ENCODE measurements at regions not wholly inside any gene's neighbourhood (a gene's known extent, or its start where the extent isn't known, plus 50 kb on each side); places are given as distances from the start of the nearest gene placed in this dataset.
"Not testable (repeated sequence)": the region's sequence is repeated elsewhere in the genome, so short reads cannot be mapped to it uniquely, and the experiment has no call there.

DNA sequence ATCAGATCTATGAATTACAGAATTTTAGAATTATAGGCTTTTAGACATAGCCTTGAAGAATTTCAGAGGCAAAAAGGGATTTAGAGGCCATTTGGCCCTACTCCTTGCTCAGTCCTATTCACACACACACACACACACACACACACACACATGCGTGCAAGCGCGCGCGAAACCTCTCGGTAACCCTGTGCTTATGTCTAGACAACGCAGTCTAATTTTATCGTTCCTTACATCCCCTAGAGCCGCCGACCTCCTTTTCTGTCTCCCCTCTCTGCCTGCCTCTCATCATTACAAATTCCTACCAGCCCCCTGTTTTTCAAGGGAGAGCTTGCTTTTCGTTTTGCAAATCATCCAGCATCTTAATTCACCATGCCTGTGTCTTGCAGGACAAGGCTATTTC is 252.1 kb downstream of the FOXD2 start:
- peaks cover 0 to 32% of the 10 kb centered on the region in 2 experiments for H3K27me3 ChIP-seq (replicated peaks in 1 of 2; ENCODE audit: control insufficient read depth in 2 of 2, extremely low read depth in 1 of 2, insufficient read depth in 2 of 2, low read length in 1 of 2)
- H3K4me3 Mint-ChIP-seq: no peak overlapping the region
- no peak overlapping the region for H3K27ac ChIP-seq (ENCODE audit: low read length)
- H3K36me3 Mint-ChIP-seq: no peaks in the 10 kb centered on the region
- no peak overlapping the region for H3K27ac Mint-ChIP-seq
- no peak overlapping the region for H3K4me3 ChIP-seq (ENCODE audit: control insufficient read depth in 1 of 2, extremely low read depth in 1 of 2, low read length in 1 of 2)
- CTCF ChIA-PET: no interaction called here
- POLR2A ChIA-PET: no interaction called here
- H3K36me3 ChIP-seq (ENCODE audit: control insufficient read depth in 2 of 2, extremely low read depth in 1 of 2, insufficient read depth in 1 of 2, low read length in 1 of 2): no peaks in the 10 kb centered on the region
- H3K4me1 Mint-ChIP-seq: no peaks in the 10 kb centered on the region
- H3K27me3 Mint-ChIP-seq: peaks cover 12 to 18% of the 10 kb centered on the region in 2 donors
- WGBS (ENCODE audit: insufficient coverage): 83% methylated on average over 8 of the region's 11 CpGs
- H3K4me1 ChIP-seq (ENCODE audit: control insufficient read depth in 1 of 2, extremely low read depth in 1 of 2, insufficient read depth in 2 of 2, low read length in 2 of 2): no peaks in the 10 kb centered on the region
- no peaks in the 10 kb centered on the region for H3K9me3 Mint-ChIP-seq
- DNase-seq (peak in 1 of 35 experiments; percentile 16), ATAC-seq (replicated peaks in 1 of 4) (no peak)
- H3K9me3 ChIP-seq: no peaks in the 10 kb centered on the region

- Mint-ChIP-seq H3K4me3 (no peak overlapping the region), H3K4me1 (no peaks in the 10 kb centered on the region), H3K9me3 (no peaks in the 10 kb centered on the region), H3K27me3 (peaks cover 12 to 18% of the 10 kb centered on the region in 2 donors), H3K36me3 (no peaks in the 10 kb centered on the region), H3K27ac (no peak overlapping the region)
- ChIA-PET CTCF (no interaction called here), POLR2A (no interaction called here)
- Histone ChIP-seq H3K27ac (ENCODE audit: low read length) (no peak overlapping the region), H3K4me3 (ENCODE audit: control insufficient read depth in 1 of 2, extremely low read depth in 1 of 2, low read length in 1 of 2) (no peak overlapping the region), H3K9me3 (no peaks in the 10 kb centered on the region), H3K4me1 (ENCODE audit: control insufficient read depth in 1 of 2, extremely low read depth in 1 of 2, insufficient read depth in 2 of 2, low read length in 2 of 2) (no peaks in the 10 kb centered on the region), H3K36me3 (ENCODE audit: control insufficient read depth in 2 of 2, extremely low read depth in 1 of 2, insufficient read depth in 1 of 2, low read length in 1 of 2) (no peaks in the 10 kb centered on the region), H3K27me3 (replicated peaks in 1 of 2; ENCODE audit: control insufficient read depth in 2 of 2, extremely low read depth in 1 of 2, insufficient read depth in 2 of 2, low read length in 1 of 2) (peaks cover 0 to 32% of the 10 kb centered on the region in 2 experiments)
- ATAC-seq (replicated peaks in 1 of 4) (no peak), DNase-seq (peak in 1 of 35 experiments; percentile 18)
- WGBS (ENCODE audit: insufficient coverage): 100% methylated on average over 5 of the region's 15 CpGs
Measured at GRCh38 chr1:47690341-47691250, 252.8 kb downstream of the FOXD2 start.

GRCh38 chr1:47691293-47691692 is 253.4 kb downstream of the FOXD2 start:
- H3K27ac ChIP-seq (ENCODE audit: low read length); H3K4me1 Mint-ChIP-seq; H3K4me1 ChIP-seq (ENCODE audit: control insufficient read depth in 1 of 2, extremely low read depth in 1 of 2, insufficient read depth in 2 of 2, low read length in 2 of 2); H3K9me3 ChIP-seq; H3K9me3 Mint-ChIP-seq; H3K27ac Mint-ChIP-seq; POLR2A ChIA-PET; H3K4me3 Mint-ChIP-seq; H3K36me3 ChIP-seq (ENCODE audit: control insufficient read depth in 2 of 2, extremely low read depth in 1 of 2, insufficient read depth in 1 of 2, low read length in 1 of 2); CTCF ChIA-PET; DNase-seq; ATAC-seq (replicated peaks in 1 of 4); H3K36me3 Mint-ChIP-seq; H3K4me3 ChIP-seq (ENCODE audit: control insufficient read depth in 1 of 2, extremely low read depth in 1 of 2, low read length in 1 of 2): not testable (repeated sequence)
- no CpG with 5 or more reads among the region's 4 CpGs for WGBS (ENCODE audit: insufficient coverage)
- peaks cover 12 to 18% of the 10 kb centered on the region in 2 donors for H3K27me3 Mint-ChIP-seq
- peaks cover 0 to 32% of the 10 kb centered on the region in 2 experiments for H3K27me3 ChIP-seq (replicated peaks in 1 of 2; ENCODE audit: control insufficient read depth in 2 of 2, extremely low read depth in 1 of 2, insufficient read depth in 2 of 2, low read length in 1 of 2)

DNA sequence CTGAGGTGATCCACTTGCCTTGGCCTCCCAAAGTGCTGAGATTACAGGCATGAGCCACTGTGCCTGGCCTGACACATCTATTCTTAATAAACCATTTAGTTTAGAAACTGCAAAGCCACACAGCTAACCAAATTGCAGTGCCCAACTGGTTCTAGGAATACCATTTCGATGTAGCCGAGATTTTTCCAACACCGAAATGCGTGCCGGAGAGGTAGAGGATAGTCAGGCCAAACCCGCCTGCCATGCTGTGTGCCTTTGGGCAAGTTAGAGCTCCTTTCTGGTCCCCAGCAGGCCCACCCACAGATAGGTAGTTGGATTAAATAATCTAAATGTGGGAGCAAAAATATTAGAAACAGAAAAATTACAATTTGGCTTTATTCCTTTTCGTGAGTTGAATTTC is 254.4 kb downstream of the FOXD2 start:
- CTCF ChIA-PET: no interaction called here
- no peaks in the 10 kb centered on the region for H3K36me3 Mint-ChIP-seq

GRCh38 chr1:47693115-47693514 is 255.3 kb downstream of the FOXD2 start:
- Histone ChIP-seq H3K27ac (ENCODE audit: low read length) (no peak overlapping the region), H3K4me1 (ENCODE audit: control insufficient read depth in 1 of 2, extremely low read depth in 1 of 2, insufficient read depth in 2 of 2, low read length in 2 of 2) (no peaks in the 10 kb centered on the region), H3K9me3 (no peaks in the 10 kb centered on the region), H3K4me3 (ENCODE audit: control insufficient read depth in 1 of 2, extremely low read depth in 1 of 2, low read length in 1 of 2) (no peak overlapping the region), H3K27me3 (replicated peaks in 1 of 2; ENCODE audit: control insufficient read depth in 2 of 2, extremely low read depth in 1 of 2, insufficient read depth in 2 of 2, low read length in 1 of 2) (peaks cover 0 to 20% of the 10 kb centered on the region in 2 experiments), H3K36me3 (ENCODE audit: control insufficient read depth in 2 of 2, extremely low read depth in 1 of 2, insufficient read depth in 1 of 2, low read length in 1 of 2) (no peaks in the 10 kb centered on the region)
- ATAC-seq (replicated peaks in 1 of 4) (no peak), DNase-seq (no peak)
- Mint-ChIP-seq H3K4me3 (no peak overlapping the region), H3K27me3 (peaks cover 6 to 12% of the 10 kb centered on the region in 2 donors), H3K36me3 (no peaks in the 10 kb centered on the region), H3K9me3 (no peaks in the 10 kb centered on the region), H3K4me1 (no peaks in the 10 kb centered on the region), H3K27ac (no peak overlapping the region)
- WGBS (ENCODE audit: insufficient coverage): 83% methylated on average over 7 of the region's 8 CpGs
- ChIA-PET POLR2A (no interaction called here), CTCF (no interaction called here)

More for the DNA sequence above, 254.4 kb downstream of the FOXD2 start:
- H3K4me3 ChIP-seq (ENCODE audit: control insufficient read depth in 1 of 2, extremely low read depth in 1 of 2, low read length in 1 of 2): no peak overlapping the region
- no peak overlapping the region for H3K4me3 Mint-ChIP-seq
- peaks cover 0 to 26% of the 10 kb centered on the region in 2 experiments for H3K27me3 ChIP-seq (replicated peaks in 1 of 2; ENCODE audit: control insufficient read depth in 2 of 2, extremely low read depth in 1 of 2, insufficient read depth in 2 of 2, low read length in 1 of 2)
- POLR2A ChIA-PET: no interaction called here
- H3K4me1 Mint-ChIP-seq: no peaks in the 10 kb centered on the region
- no peaks in the 10 kb centered on the region for H3K9me3 Mint-ChIP-seq
- H3K27me3 Mint-ChIP-seq: peaks cover 12% of the 10 kb centered on the region in 2 donors
- WGBS (ENCODE audit: insufficient coverage): 83% methylated on average over 5 of the region's 7 CpGs
- no peak overlapping the region for H3K27ac ChIP-seq (ENCODE audit: low read length)
- no peak for DNase-seq
- ATAC-seq (replicated peaks in 1 of 4): no peak
- H3K36me3 ChIP-seq (ENCODE audit: control insufficient read depth in 2 of 2, extremely low read depth in 1 of 2, insufficient read depth in 1 of 2, low read length in 1 of 2): no peaks in the 10 kb centered on the region
- no peak overlapping the region for H3K27ac Mint-ChIP-seq
- H3K4me1 ChIP-seq (ENCODE audit: control insufficient read depth in 1 of 2, extremely low read depth in 1 of 2, insufficient read depth in 2 of 2, low read length in 2 of 2): no peaks in the 10 kb centered on the region
- H3K9me3 ChIP-seq: no peaks in the 10 kb centered on the region

DNA sequence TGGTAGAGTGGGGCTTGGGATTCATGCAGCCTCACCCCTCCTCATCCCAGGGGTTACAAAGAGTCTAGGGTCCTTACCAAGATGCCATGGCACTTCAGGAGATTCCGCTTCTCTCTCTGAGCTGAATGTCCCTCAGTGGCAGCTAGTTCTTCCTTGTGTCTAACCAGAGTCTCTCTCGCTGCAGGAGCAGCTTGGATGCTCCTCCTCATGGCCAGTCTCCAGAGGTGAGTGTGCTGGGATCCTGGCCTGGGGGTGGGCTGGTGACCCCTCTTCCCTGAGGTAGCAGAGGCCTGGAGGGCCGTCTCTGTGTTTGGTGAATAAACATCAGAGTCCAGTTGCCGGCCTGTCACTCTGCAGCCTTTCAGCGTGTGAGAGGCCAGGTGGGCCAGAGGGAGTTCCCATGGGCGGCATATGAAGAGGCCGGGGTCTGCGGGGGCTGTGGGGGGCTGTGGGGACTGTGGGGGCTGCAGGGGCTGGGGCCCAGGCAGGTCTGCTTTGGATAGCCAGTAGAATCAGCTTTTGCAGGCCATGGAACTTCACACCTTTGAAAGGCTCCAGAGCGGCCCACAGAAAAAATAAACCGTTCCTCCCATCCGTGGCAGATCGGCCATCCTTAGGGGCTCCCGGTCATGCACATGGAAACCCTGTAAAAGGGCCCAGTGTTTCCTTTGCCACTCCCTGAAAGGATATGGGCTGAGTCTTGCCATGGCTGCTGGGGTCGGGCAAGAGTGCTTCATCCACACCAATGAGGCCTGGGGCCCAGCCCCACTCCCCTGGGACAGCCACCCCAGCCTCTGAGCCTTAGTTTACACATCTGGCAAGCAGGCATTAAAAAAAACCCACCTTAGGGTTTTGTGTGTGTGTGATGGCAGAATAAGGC is 256.4 kb downstream of the FOXD2 start:
- H3K27me3 ChIP-seq (replicated peaks in 1 of 2; ENCODE audit: control insufficient read depth in 2 of 2, extremely low read depth in 1 of 2, insufficient read depth in 2 of 2, low read length in 1 of 2): peaks cover 0 to 13% of the 10 kb centered on the region in 2 experiments
- CTCF ChIA-PET: no interaction called here
- H3K4me3 ChIP-seq (ENCODE audit: control insufficient read depth in 1 of 2, extremely low read depth in 1 of 2, low read length in 1 of 2): no peak overlapping the region
- Mint-ChIP-seq H3K36me3 (no peaks in the 10 kb centered on the region), H3K4me1 (no peaks in the 10 kb centered on the region), H3K4me3 (no peak overlapping the region), H3K27ac (no peak overlapping the region), H3K9me3 (no peaks in the 10 kb centered on the region), H3K27me3 (peaks cover 6 to 12% of the 10 kb centered on the region in 2 donors)
- H3K36me3 ChIP-seq (ENCODE audit: control insufficient read depth in 2 of 2, extremely low read depth in 1 of 2, insufficient read depth in 1 of 2, low read length in 1 of 2): no peaks in the 10 kb centered on the region
- no peaks in the 10 kb centered on the region for H3K9me3 ChIP-seq
- no peak for ATAC-seq (replicated peaks in 1 of 4)
- no peak overlapping the region for H3K27ac ChIP-seq (ENCODE audit: low read length)
- 80% methylated on average over 10 of the region's 14 CpGs for WGBS (ENCODE audit: insufficient coverage)
- POLR2A ChIA-PET: no interaction called here
- DNase-seq: no peak
- H3K4me1 ChIP-seq (ENCODE audit: control insufficient read depth in 1 of 2, extremely low read depth in 1 of 2, insufficient read depth in 2 of 2, low read length in 2 of 2): no peaks in the 10 kb centered on the region
